HTR-8/SVneo (cell line): ENCODE measurements at regions not wholly inside any gene's neighbourhood (a gene's known extent, or its start where the extent isn't known, plus 50 kb on each side); places are given as distances from the start of the nearest gene placed in this dataset.
"Not testable (repeated sequence)": the region's sequence is repeated elsewhere in the genome, so short reads cannot be mapped to it uniquely, and the experiment has no call there.

Experiments
- DNase-seq: peaks from one replicate; pipeline ENCODE4 v3.0.0; 2011; ENCODE audit warnings: low spot score, mixed read lengths; ENCODE audit not compliant: insufficient read length
- FAIRE-seq: peaks from 2 replicates; lab custom pipeline; 2011; peaks lifted over from hg19 to GRCh38; lab: Jason Lieb, UNC

DNA sequence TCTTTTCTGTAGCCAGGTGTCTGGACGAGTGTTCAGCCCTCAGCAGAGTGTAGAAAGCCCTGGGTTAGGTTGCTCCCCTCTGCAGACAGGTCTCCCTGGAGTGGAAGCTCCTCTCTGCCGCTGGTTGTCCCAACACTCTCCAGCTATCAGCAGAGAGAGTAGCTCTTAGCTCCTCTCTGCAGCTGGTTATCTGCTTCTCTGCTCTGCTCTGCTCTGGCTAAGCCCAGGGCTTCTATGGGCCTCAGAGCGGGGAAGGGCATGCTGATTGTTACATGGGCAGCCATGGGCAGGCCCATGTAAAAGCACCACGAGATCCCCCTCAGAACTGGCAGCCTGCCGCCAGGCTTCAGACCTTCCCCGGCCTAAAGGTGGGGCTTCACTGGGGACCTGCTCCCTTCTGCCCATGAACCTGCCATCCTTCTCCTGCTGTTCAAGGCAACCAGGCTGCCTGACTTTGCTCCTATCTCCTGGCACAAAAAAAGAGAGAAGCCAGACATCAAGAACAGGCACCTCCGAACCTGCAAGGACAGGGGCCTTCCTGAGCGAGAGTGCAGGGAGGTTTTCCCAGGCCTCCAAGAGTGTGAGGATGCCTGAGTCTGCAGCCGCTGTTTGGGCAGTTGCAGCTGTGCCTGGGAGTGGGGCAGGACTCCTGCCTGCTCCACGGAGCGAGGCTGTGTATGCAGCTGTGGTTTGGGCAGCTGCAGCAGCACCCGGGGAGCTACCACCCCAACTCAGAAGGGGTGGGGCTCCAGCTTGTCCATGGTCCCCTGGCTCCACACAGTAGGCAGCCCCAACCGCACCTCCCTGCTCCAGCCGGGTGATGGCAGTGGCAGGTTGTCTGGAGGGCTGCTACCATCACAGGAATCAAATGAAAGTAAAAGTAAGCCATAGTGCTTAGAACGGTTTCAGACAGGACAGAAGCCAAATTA is 973.7 kb downstream of the LTN1 start:
- peak; percentile 3 for DNase-seq

DNA sequence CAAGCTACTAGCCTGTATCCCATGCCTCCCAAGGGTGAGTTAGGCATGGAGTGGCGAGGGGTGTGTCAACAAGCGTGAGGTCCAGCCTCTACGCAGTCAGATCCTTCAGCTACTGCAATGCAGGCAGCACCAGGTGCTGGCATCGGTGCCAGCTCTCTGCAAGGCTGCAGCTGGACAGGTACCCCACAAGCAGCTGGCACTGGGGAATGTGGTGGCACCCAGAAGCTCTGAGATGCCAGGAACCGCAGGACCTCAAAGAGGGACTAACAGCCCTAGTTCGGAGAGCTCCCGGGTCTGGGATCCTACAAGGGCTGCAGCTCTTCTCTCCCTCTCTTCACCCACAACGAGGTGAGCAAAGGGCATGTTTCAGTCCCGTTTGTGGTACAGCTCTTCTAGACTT is 974.5 kb downstream of the LTN1 start:
- DNase-seq (no peak), FAIRE-seq (no peak)

More for the DNA sequence above, 973.7 kb downstream of the LTN1 start:
- FAIRE-seq, result no peak

- FAIRE-seq (no peak), DNase-seq (no peak)
Measured at GRCh38 chr21:28016571-28016970, 976.1 kb downstream of the LTN1 start.

DNA sequence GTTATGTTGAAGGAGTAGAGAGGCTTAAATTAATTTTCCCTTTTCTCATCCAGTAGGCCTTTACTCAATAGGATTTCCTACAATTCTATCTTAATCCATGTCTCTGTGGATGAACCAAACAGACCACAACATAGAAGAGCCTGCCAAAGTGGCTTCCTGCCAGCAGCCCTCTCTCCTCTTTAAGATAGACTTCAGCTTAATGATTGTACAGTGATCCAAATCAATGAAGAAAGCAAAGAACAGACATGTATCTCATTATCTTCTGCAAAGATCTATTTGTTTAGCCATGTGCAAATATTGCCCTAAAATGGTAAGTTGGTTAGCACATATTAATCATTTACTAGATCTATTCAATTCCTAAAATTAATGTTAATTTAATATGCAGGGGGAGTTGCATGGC is 979.6 kb downstream of the LTN1 start:
- FAIRE-seq, DNase-seq: not testable (repeated sequence)

DNA sequence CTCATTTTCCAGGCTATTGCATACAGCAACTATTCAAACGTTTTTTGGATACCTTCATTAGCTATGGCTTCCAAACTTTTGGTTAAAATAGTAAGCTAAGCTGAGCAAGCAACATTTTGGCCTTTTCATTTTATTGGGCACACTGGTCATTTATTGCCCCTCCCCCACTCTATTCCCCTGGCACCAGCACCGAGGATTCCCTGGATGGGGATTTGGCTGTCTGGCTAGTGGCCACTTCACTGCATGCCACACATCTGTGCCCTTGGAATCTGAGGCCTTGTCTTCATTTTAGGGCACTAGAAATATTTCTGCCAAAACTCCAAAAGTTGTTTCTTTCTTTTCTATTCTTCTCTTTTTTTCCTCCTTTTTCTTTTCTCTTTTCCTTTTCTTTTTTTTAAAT is 980.7 kb downstream of the LTN1 start:
- not testable (repeated sequence) for FAIRE-seq, DNase-seq

DNA sequence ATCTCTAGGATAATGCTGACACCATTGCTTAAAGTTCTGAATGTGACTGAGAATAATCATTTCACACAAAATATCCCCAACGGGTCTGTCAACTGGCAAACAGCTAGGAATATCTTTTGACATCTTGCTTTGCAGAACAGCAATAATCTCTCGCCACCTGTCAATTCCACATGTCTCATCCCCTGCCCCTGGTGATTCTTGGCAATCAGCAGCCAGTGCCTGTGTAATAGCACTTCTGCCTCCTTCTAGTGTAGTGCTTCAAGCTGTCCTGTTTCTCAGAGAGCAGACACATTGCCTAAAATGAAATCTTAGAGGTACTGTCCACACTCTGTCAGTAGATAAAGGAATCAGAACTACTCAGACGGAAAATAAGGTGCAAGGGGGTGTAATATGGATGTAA is 984.4 kb downstream of the LTN1 start:
- not testable (repeated sequence) for FAIRE-seq, DNase-seq

- not testable (repeated sequence) for FAIRE-seq, DNase-seq
Measured at GRCh38 chr21:28003627-28004026, 989.0 kb downstream of the LTN1 start.

GRCh38 chr21:27996906-27997305 is 995.8 kb downstream of the LTN1 start:
- not testable (repeated sequence) for DNase-seq, FAIRE-seq

DNA sequence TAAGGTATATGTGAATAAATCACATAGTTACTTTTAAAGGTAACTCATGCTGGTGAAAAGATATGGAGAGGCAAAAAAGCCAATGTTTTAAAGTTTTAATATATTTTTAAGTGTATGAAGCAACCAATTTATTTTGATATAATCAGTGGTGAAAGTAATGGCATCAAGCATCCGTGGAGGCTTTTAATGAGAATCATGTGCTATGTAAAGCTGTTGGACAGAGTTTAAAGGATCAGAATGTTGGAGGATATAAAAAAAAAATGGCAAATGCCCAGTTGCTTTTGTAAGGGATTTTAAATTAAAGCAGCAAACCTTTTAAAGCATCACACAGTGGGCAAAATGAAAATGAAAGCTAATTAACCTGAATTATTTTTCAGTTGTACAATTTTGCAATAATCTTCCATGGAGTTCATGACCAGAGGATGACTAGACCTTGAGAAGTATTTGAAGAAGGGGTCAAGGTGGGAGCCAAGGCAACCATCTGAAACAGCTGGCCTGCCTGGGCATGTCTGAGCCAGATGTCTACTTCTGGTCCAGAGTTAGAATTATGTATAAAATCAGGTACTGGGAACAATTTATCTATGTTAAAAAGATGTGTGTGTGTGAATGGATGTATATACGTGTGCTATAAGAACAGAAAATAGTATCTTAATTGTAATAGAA is 1007.9 kb downstream of the LTN1 start:
- not testable (repeated sequence) for FAIRE-seq, DNase-seq

- FAIRE-seq, DNase-seq: not testable (repeated sequence)
Measured at GRCh38 chr21:27979446-27979845, 1012.6 kb upstream of the ADAMTS5 start.

DNA sequence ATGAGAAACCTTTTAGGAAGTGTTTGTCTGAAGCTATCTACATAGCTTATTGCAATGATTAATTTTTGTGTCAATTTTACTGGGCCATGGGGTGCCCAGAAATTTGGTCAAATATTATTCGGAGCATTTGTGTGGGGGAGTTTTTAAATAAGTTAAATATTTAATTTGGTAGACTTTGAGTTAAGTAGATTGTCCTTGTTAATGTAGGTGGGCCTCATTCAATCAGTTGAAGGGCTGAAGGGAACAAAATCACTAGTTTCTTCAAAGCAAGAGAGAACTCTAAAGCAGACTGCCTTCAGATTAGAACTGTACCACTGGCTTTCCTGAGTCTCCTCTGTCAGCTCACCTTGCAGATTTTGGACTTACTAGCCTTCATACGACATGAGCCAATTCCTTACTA is 1008.6 kb upstream of the ADAMTS5 start:
- DNase-seq (no peak), FAIRE-seq (no peak)

GRCh38 chr21:27974152-27974551 is 1007.3 kb upstream of the ADAMTS5 start:
- FAIRE-seq, result not testable (repeated sequence)

GRCh38 chr21:27968240-27968639 is 1001.4 kb upstream of the ADAMTS5 start:
- not testable (repeated sequence) for DNase-seq, FAIRE-seq

More at GRCh38 chr21:27974152-27974551, 1007.3 kb upstream of the ADAMTS5 start:
- not testable (repeated sequence) for DNase-seq

DNA sequence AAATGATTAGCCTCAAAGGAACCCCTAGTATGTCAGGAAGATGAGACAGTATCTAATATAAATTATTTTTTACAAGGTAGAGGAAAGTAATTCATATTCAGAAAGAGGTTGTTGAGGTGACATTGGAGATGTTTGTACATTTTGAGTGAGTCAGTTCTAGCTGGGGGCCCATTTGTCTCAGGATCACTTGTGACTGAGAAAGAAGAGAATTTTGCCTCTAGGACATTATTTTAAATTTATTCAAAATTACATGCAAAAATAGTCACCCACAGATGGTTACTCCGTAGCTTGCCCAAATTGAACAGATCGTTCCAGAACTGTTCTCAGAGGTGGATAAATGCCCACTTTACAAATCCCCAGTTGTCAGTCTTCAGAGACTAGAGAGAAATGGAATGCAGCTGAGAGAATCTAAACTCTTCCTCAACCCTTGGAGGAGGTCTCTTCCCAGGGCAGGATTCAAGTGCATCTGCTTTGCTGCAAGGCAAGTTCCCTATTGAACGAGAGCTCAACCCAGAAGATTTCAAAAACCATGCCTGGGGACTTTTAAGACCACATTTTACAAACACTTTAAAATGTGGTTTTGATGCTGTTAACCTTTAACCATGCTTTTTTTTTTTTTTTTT is 987.8 kb upstream of the ADAMTS5 start:
- DNase-seq (no peak), FAIRE-seq (no peak)

DNA sequence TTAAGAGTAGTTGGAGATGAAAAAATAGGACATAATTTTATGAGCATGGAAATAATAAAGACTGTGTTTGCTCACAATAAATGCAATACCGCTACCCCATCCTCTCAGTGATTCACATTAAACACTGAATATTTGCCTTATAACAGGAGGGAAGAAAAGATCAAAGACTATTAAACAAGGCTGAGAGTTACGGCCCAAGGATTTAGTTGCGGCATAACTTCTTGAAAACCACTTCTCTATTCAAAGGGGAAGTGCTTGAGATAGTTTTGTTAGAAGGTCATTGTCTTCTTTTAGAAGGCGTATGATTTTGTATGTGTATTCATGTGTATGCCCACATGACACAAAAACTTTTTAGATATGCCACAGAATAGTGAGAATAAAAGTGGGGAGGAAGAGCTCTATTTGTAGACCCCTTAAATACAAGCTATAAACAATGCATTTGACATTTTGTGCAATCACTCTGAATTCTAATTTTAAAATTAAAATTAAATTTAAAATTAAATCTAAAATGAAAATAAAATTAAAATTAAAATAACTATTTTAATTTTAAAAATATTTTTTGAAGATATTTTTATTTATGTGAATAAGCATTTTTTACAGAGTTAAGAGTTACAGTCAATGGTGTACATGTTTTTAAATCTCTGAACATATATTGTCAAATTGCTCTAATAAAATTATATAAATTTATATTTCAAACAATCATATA is 986.6 kb upstream of the ADAMTS5 start:
- DNase-seq (no peak), FAIRE-seq (no peak)

DNA sequence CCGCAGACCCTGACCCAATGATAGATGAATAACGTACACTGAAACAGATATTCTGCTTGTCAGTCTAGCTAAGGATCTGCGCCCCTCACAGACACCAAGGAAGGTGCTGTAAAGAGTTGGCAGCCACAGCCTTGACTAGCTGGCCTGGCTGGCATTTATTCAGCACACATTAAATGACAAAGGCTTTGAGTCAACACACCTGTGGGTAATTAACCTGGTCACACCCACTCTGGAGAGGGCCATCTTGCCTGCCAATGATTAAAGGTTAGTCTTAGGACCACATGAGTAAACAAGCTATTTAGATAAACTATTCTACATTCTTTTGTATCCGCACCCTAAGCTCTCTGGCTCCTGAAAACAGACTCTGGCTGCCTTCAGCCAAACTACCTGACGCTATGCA is 982.2 kb upstream of the ADAMTS5 start:
- DNase-seq, FAIRE-seq: not testable (repeated sequence)

DNA sequence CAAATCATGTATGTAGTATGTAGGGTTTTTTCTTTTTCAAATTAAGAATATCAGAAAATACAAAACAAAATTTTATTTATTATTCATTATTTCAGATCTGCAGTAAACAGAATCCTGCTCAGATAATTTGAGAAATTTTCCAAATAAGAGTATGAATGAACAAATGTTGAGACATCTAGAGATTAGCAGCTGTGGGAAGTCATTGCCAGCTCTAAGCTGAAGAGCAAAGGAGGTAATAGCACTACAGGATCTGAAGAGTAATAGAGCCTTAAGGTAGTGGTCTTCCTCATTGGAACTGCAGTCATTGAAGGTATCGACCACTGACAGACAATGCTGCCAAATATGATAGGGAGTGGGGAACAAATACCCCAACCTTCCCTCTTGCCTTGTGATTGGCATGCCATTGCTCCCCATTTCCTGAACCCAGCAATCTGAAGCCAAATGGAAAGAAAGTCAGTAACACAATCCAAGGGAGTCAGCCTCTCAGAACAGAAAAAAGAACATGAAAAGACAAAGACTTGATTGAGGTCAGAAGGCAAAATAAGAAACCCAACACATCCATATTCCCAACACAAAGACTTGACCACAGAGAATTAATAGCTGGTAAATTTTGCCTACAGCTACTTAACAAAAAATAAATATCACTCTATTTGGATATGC is 963.4 kb upstream of the ADAMTS5 start:
- DNase-seq, FAIRE-seq: not testable (repeated sequence)

DNA sequence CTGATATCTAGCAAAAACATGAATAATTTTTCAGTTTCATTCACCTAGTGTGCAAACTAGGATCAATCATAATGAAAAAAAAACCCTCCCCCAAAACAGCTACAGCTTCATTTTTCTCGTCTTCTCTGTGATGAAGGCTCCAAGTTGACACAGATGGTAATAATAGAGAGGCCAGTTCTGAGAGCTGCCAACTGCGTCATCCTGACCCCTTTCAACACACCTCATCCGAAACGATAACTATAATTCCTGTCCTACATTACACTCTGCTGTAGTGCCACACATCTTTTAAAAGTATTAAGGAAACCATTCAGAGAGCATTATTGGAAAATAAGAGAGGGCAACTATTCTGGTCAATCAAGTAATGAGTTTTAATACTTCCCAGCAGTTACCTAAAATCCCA is 962.3 kb upstream of the ADAMTS5 start:
- not testable (repeated sequence) for DNase-seq, FAIRE-seq

DNA sequence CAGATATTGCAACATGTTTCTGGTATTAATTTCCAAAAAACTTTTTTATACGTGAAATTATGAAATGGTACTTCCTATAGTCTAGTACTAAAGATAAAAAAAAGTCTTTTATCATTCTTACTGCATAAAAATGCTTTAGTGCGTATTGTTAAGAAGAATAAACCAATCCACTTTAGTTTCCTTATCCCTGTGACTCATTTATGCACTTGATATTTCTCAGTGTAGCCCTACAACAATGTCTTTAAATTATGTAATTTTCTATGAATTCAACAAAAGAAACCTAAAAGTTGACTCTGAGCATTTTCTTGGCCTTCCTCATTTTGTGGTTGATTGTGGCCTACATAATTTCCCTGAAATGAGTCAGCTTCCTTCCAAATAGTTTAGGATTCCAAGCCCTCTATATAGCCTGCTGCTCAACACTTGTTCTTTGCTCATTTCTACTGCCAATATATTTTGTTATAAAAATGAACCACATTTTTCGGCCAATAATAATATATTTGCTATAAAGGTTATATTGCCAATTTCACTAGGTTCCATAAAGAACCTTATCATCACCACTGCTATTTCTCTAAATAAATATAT is 961.7 kb upstream of the ADAMTS5 start:
- FAIRE-seq, result not testable (repeated sequence)
- peak; percentile 15 for DNase-seq
